ENCODE measurements at regions not wholly inside any gene's neighbourhood (a gene's known extent, or its start where the extent isn't known, plus 50 kb on each side); places are given as distances from the start of the nearest gene placed in this dataset.

- no peak for TF ChIP-seq CTCF (conservative IDR thresholded peaks at IDR 0.05; ENCODE audit: low read depth in 2 of 2)
- no peak for TF ChIP-seq CREB1 (CRISPR knock-in tag; IDR thresholded peaks at IDR 0.05; ENCODE audit: low read depth)
- no peak for TF ChIP-seq POLR2AphosphoS5 (IDR thresholded peaks at IDR 0.05; ENCODE audit: low read depth)
- no peak for TF ChIP-seq REST (IDR thresholded peaks at IDR 0.05; ENCODE audit: unreplicated experiment)
Observed at GRCh38 chr2:17355608-17356329, 162.5 kb downstream of the RAD51AP2 start.

Measured in GM23338 (cell line).